PFSK-1 (cell line): ENCODE measurements at regions not wholly inside any gene's neighbourhood (a gene's known extent, or its start where the extent isn't known, plus 50 kb on each side); places are given as distances from the start of the nearest gene placed in this dataset.

Experiments
- FOXP2 ChIP-seq: optimal IDR thresholded peaks from 2 replicates; pipeline ENCODE3; 2011; ENCODE audit warnings: borderline replicate concordance, control low read depth, inconsistent platforms; ENCODE audit not compliant: insufficient read depth; ENCODE audit errors: extremely low read length, extremely low read depth
- POLR2AphosphoS5 ChIP-seq: IDR thresholded peaks from 2 replicates; pipeline ENCODE4 v1.6.1; 2012; ENCODE audit warnings: low read depth, mild to moderate bottlenecking, control low read depth, low read length, moderate library complexity
- SIN3A ChIP-seq: IDR thresholded peaks from 2 replicates; pipeline ENCODE4 v1.6.1; 2012; ENCODE audit warnings: mild to moderate bottlenecking, low read length, moderate library complexity, borderline replicate concordance; ENCODE audit not compliant: insufficient read depth
- TAF1 ChIP-seq: IDR thresholded peaks from 2 replicates; pipeline ENCODE4 v1.6.1; 2012; ENCODE audit warnings: low read length, control low read depth, borderline replicate concordance; ENCODE audit not compliant: insufficient read depth
- TF ChIP-seq, protein P1 (sequence below), 2 experiments: IDR thresholded peaks; 2 replicates each; pipeline versions ENCODE4 v1.6.1 to v1.8.0; 2011 to 2012; ENCODE audit warnings: low read depth in 2 of 2, low read length in 2 of 2, control low read depth in 1 of 2, inconsistent platforms in 1 of 2, mild to moderate bottlenecking in 1 of 2, moderate library complexity in 1 of 2; ENCODE audit not compliant: insufficient read depth in 1 of 2

DNA sequence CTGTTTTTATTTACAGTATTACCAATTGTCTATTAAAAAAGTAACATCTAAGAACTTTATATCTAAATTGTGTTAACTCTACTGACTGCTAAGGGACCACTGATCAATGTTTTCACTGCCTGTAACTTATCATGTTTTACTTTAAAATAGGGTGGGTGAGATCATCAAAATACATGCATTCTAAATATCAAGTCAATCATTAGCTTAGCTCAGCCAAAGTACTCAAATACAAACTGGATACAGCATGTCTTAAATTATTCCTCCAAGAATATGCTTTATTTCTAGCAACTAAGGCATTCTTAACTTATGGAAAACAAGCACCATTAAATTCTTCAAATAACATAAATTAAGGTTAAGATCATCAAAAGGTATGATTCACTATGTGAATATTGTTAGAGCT, 638.7 kb upstream of the RGS18 start:
- TF ChIP-seq TAF1, result no peak
- no peak for TF ChIP-seq POLR2AphosphoS5
- no peak for TF ChIP-seq SIN3A
- TF ChIP-seq, protein P1, sequence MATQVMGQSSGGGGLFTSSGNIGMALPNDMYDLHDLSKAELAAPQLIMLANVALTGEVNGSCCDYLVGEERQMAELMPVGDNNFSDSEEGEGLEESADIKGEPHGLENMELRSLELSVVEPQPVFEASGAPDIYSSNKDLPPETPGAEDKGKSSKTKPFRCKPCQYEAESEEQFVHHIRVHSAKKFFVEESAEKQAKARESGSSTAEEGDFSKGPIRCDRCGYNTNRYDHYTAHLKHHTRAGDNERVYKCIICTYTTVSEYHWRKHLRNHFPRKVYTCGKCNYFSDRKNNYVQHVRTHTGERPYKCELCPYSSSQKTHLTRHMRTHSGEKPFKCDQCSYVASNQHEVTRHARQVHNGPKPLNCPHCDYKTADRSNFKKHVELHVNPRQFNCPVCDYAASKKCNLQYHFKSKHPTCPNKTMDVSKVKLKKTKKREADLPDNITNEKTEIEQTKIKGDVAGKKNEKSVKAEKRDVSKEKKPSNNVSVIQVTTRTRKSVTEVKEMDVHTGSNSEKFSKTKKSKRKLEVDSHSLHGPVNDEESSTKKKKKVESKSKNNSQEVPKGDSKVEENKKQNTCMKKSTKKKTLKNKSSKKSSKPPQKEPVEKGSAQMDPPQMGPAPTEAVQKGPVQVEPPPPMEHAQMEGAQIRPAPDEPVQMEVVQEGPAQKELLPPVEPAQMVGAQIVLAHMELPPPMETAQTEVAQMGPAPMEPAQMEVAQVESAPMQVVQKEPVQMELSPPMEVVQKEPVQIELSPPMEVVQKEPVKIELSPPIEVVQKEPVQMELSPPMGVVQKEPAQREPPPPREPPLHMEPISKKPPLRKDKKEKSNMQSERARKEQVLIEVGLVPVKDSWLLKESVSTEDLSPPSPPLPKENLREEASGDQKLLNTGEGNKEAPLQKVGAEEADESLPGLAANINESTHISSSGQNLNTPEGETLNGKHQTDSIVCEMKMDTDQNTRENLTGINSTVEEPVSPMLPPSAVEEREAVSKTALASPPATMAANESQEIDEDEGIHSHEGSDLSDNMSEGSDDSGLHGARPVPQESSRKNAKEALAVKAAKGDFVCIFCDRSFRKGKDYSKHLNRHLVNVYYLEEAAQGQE (IDR thresholded peaks at IDR 0.05; ENCODE audit: insufficient read depth in 1 of 2, low read depth in 2 of 2, low read length in 2 of 2), result no peak
- no peak for TF ChIP-seq FOXP2

DNA sequence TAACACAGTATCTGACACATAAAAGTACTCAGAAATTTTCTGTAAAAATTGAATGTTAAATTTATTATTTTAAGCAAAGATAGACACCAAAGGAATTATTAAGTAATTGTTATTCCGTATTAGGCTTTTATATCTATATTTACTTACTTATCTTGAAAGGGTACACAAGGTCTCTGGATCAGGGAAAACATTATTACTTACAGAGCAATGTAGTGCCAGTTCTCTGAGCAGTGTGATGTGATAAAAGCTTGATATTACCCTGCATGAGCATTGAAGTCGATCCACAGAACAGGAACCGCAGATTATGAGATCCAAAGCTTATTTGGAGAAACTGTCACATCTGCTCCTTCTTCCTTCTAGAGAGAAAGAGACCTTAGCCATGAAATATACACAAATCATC, 637.9 kb upstream of the RGS18 start:
- no peak for TF ChIP-seq FOXP2
- TF ChIP-seq SIN3A, result no peak
- TF ChIP-seq POLR2AphosphoS5, result no peak
- TF ChIP-seq, protein P1 (IDR thresholded peaks at IDR 0.05; ENCODE audit: insufficient read depth in 1 of 2, low read depth in 2 of 2, low read length in 2 of 2), result no peak
- TF ChIP-seq TAF1, result no peak

DNA sequence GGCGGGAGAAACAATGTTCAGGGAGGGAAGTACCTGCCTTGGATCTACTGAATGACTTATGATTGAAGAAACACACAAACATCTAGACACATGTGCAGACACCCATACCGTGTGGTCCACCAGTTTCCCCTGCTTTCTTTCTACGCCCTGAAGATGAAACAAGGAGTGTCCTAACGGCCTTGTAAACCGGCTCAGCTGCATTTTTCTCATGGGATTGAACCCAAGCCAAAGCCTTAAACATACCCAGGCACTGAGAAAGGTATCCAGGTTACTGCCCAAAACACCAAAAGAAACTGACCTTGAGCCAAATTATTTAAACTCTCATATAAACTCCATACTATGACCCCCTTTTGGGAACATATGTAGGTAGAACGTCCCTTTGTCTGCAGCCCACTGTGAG, 630.0 kb upstream of the RGS18 start:
- TF ChIP-seq TAF1 (no peak), POLR2AphosphoS5 (no peak)
- TF ChIP-seq, protein P1 (IDR thresholded peaks at IDR 0.05; ENCODE audit: insufficient read depth in 1 of 2, low read depth in 2 of 2, low read length in 2 of 2), result no peak

DNA sequence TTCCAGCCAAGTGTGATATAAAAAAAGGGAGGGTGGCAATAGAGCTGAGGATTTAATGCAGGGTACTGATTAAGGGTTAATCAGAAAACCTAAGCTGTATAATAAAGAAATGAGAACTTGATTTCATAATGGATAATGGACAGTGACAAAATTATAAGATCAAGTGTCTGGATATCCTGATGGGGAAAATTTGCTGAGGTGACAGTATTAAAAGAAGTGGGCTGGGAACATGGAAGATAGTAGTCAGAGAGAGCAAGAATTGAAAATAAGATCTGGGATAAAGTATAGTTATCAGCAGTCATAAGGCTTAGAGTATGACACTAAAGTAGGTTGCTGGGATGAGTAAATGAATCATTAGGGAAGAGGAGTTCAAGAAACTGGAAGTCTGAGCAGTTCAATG, 627.3 kb upstream of the RGS18 start:
- TF ChIP-seq FOXP2 (no peak), POLR2AphosphoS5 (no peak), SIN3A (no peak), TAF1 (no peak)
- TF ChIP-seq, protein P1 (IDR thresholded peaks at IDR 0.05; ENCODE audit: insufficient read depth in 1 of 2, low read depth in 2 of 2, low read length in 2 of 2), result no peak

DNA sequence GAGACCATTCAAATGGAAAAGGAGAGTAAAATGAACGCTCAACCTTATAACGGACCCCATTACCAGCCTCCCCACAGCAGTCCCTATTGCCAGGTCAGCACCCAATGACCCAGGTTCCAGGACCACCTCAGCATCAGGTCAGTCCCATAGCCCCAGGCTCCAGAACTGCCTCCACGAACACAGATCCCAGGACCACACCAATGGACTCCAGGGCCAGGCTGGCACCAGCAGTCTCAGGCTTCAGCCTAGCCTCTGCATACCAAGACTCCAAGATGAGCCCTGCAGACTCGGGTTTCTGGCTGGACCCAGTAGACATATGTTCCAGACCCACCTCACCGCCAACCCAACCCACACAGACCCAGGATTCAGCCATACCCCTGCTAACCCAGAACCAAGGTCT, 625.0 kb upstream of the RGS18 start:
- TF ChIP-seq TAF1 (no peak), SIN3A (no peak), POLR2AphosphoS5 (no peak), FOXP2 (no peak)
- TF ChIP-seq, protein P1 (IDR thresholded peaks at IDR 0.05; ENCODE audit: insufficient read depth in 1 of 2, low read depth in 2 of 2, low read length in 2 of 2), result no peak
